ENCODE measurements at regions not wholly inside any gene's neighbourhood (a gene's known extent, or its start where the extent isn't known, plus 50 kb on each side); places are given as distances from the start of the nearest gene placed in this dataset.

DNA sequence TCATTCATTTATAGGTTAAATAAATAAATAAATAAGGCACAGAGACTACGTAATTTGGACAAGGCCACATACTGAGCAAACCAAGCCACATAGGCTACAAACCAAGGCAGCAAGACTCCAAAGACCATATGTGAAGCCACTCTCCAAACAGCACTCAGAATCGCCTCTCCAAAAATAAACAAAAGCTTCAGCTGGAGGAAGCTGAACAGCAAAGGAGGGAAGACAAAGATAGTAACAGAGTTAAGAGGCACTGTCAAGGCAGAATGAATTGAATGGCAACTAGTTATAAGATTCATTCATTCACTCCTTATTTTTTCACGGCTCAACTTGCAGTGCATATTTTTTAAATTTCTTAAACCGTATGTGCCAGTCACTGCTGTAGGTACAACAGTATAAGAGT lies 200.5 kb upstream of the GRIP1 start:
- no peaks in the 10 kb centered on the region for H3K9me3 Mint-ChIP-seq

GRCh38 chr12:66881386-66881785 lies 202.5 kb upstream of the GRIP1 start:
- Mint-ChIP-seq H3K9me3 (no peaks in the 10 kb centered on the region), H3K4me3 (no peak overlapping the region), H3K4me1 (peaks cover 44% of the 10 kb centered on the region), H3K27me3 (ENCODE audit: low read depth, poor library complexity) (no peaks in the 10 kb centered on the region), H3K36me3 (ENCODE audit: low read depth) (no peaks in the 10 kb centered on the region), H3K27ac (no peak overlapping the region)
- TF ChIP-seq CTCF (IDR thresholded peaks at IDR 0.05), result no peak
- no peak for DNase-seq

More for the DNA sequence above, 200.5 kb upstream of the GRIP1 start:
- peak overlapping the region; percentile 31 for H3K27ac Mint-ChIP-seq
- DNase-seq, result no peak
- peak overlapping the region; percentile 8 for H3K4me3 Mint-ChIP-seq
- H3K27me3 Mint-ChIP-seq (ENCODE audit: low read depth, poor library complexity), result no peaks in the 10 kb centered on the region
- no peak for TF ChIP-seq CTCF (IDR thresholded peaks at IDR 0.05)
- H3K36me3 Mint-ChIP-seq (ENCODE audit: low read depth), result no peaks in the 10 kb centered on the region
- peaks cover 44% of the 10 kb centered on the region for H3K4me1 Mint-ChIP-seq

GRCh38 chr12:66884091-66884490 lies 205.2 kb upstream of the GRIP1 start:
- Mint-ChIP-seq H3K4me3 (no peak overlapping the region), H3K27ac (no peak overlapping the region), H3K27me3 (ENCODE audit: low read depth, poor library complexity) (no peaks in the 10 kb centered on the region), H3K9me3 (no peaks in the 10 kb centered on the region), H3K36me3 (ENCODE audit: low read depth) (no peaks in the 10 kb centered on the region), H3K4me1 (peaks cover 39% of the 10 kb centered on the region)
- no peak for TF ChIP-seq CTCF (IDR thresholded peaks at IDR 0.05)
- no peak for DNase-seq

DNA sequence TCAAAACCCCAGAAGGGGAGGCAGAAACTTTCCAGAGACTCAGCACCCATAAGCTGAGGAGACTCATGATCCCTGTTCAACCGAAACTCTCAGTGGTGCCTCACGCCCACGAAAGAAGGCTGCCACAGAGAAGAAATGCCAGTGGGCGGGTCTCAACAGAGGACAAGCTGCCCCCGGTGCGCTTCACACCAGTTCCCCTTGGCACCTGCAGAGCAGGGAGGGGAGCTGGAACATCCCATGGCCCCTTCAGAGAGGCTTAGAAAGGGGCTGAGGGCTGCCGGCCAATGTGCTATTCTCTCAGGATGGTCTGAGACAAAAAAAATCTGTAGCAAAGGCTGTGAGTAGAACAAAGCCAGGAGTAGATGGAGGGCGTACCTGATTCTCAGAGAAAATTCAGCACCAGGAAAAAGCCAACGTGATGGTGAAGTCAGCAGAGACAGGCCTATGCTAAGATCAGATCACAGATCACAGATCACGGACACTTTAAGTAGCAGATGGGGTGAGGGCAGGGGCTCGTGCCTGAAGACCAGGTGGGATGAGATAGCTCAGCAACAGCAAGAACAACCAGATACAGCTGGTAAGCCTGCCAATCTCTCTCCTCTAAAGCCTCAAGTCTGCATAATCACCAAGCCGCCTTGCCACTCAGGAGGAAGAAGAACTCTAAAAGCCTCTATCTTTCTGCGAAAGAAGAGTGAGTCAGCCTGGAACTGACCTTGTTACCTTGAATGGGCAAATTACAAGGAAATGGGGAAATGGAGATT lies 206.4 kb upstream of the GRIP1 start:
- peaks cover 28% of the 10 kb centered on the region for H3K4me1 Mint-ChIP-seq
- H3K4me3 Mint-ChIP-seq, result no peak overlapping the region
- H3K36me3 Mint-ChIP-seq (ENCODE audit: low read depth), result no peaks in the 10 kb centered on the region
- no peak overlapping the region for H3K27ac Mint-ChIP-seq
- DNase-seq, result no peak
- TF ChIP-seq CTCF (IDR thresholded peaks at IDR 0.05), result no peak
- H3K27me3 Mint-ChIP-seq (ENCODE audit: low read depth, poor library complexity), result no peaks in the 10 kb centered on the region
- H3K9me3 Mint-ChIP-seq, result no peaks in the 10 kb centered on the region

DNA sequence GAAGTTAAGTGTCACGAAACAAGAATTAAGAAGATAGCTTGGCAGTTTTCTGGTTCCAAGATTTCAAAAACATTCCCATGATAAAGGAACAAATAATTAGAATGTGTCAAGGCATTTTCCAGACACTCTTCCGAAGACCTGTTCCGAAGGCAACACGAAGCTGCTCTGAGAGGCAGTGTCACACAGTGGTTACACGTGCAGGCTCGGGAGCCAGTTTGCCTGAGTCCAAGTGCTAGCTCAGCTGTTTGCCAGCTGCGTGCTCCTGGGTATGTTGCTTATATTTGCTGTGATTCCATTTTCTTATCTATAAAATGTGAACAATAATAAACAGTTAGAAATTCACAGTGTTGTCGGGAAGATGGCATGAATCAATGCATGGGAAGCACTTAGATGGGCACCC lies 217.9 kb upstream of the GRIP1 start:
- no peak overlapping the region for H3K27ac Mint-ChIP-seq
- peaks cover 4% of the 10 kb centered on the region for H3K9me3 Mint-ChIP-seq
- no peaks in the 10 kb centered on the region for H3K36me3 Mint-ChIP-seq (ENCODE audit: low read depth)
- peaks cover 5% of the 10 kb centered on the region for H3K27me3 Mint-ChIP-seq (ENCODE audit: low read depth, poor library complexity)
- H3K4me3 Mint-ChIP-seq, result no peak overlapping the region
- no peak for TF ChIP-seq CTCF (IDR thresholded peaks at IDR 0.05)
- H3K4me1 Mint-ChIP-seq, result peaks cover 11% of the 10 kb centered on the region
- no peak for DNase-seq
